ENCODE measurements at regions not wholly inside any gene's neighbourhood (a gene's known extent, or its start where the extent isn't known, plus 50 kb on each side); places are given as distances from the start of the nearest gene placed in this dataset.

GRCh38 chr4:140249351-140249750, 95.4 kb upstream of the MAML3 start:
- Histone ChIP-seq H3K4me1 (ENCODE audit: control insufficient read depth, insufficient read depth, low read length) (peaks cover 31% of the 10 kb centered on the region), H3K4me3 (ENCODE audit: low read length in 2 of 2) (no peak overlapping the region), H3K9ac (ENCODE audit: low read length in 2 of 2) (no peak overlapping the region), H3K9me3 (ENCODE audit: control insufficient read depth in 2 of 2, low read length in 2 of 2) (no peaks in the 10 kb centered on the region), H3K27me3 (ENCODE audit: control insufficient read depth in 1 of 2, insufficient read depth in 2 of 2, low read length in 2 of 2) (no peaks in the 10 kb centered on the region), H3K27ac (ENCODE audit: low read length) (no peak overlapping the region), H3K36me3 (ENCODE audit: control insufficient read depth in 2 of 2, insufficient read depth in 2 of 2, low read length in 2 of 2) (no peaks in the 10 kb centered on the region)

DNA sequence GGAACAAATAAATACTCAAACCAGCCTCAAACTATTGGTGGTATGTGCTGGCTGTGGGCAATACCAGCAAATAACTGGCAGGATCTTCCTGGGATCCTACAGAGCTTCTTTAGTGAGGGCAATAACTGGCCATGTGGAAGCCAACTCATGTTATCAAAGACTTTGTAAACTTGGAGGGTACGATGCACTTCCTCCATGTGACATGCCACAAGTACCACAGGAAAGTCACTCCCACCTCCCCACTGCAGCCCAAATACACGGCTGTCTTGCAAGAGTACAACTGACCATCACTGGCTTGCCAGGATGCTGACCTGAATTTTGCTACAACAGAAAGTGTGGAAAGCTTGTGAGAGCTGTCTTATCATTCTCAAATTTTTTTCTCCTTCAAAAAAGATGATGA, 93.3 kb upstream of the MAML3 start:
- no peak overlapping the region for H3K27ac ChIP-seq (ENCODE audit: low read length)
- no peaks in the 10 kb centered on the region for H3K9me3 ChIP-seq (ENCODE audit: control insufficient read depth in 2 of 2, low read length in 2 of 2)
- H3K27me3 ChIP-seq (ENCODE audit: control insufficient read depth in 1 of 2, insufficient read depth in 2 of 2, low read length in 2 of 2): no peaks in the 10 kb centered on the region
- no peak overlapping the region for H3K9ac ChIP-seq (ENCODE audit: low read length in 2 of 2)
- no peak overlapping the region for H3K4me3 ChIP-seq (ENCODE audit: low read length in 2 of 2)
- no peaks in the 10 kb centered on the region for H3K36me3 ChIP-seq (ENCODE audit: control insufficient read depth in 2 of 2, insufficient read depth in 2 of 2, low read length in 2 of 2)
- peaks cover 17% of the 10 kb centered on the region for H3K4me1 ChIP-seq (ENCODE audit: control insufficient read depth, insufficient read depth, low read length)

DNA sequence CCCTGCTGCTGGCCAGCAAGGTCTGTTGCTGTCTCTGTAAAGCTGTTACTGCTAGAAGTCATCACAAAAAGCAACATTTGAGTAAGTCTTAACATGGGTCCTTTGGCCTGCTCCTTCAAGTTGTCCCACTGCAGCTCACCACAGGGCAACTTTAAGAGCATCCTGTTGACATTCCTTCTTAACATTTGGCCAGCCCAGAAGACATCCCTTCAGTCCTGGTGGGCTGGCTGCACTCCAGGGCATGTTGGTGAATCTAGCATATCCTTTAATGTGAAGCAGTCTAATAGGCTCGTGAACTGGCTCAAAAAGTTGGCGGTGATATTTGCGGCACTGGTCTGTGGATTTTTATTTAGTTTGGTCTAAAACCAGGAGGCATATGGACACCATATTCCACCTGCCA, 92.2 kb upstream of the MAML3 start:
- Histone ChIP-seq H3K27ac (ENCODE audit: low read length) (no peak overlapping the region), H3K27me3 (ENCODE audit: control insufficient read depth in 1 of 2, insufficient read depth in 2 of 2, low read length in 2 of 2) (no peaks in the 10 kb centered on the region), H3K9ac (ENCODE audit: low read length in 2 of 2) (no peak overlapping the region), H3K9me3 (ENCODE audit: control insufficient read depth in 2 of 2, low read length in 2 of 2) (no peaks in the 10 kb centered on the region), H3K4me1 (ENCODE audit: control insufficient read depth, insufficient read depth, low read length) (peaks cover 10% of the 10 kb centered on the region), H3K36me3 (ENCODE audit: control insufficient read depth in 2 of 2, insufficient read depth in 2 of 2, low read length in 2 of 2) (no peaks in the 10 kb centered on the region), H3K4me3 (ENCODE audit: low read length in 2 of 2) (no peak overlapping the region)

DNA sequence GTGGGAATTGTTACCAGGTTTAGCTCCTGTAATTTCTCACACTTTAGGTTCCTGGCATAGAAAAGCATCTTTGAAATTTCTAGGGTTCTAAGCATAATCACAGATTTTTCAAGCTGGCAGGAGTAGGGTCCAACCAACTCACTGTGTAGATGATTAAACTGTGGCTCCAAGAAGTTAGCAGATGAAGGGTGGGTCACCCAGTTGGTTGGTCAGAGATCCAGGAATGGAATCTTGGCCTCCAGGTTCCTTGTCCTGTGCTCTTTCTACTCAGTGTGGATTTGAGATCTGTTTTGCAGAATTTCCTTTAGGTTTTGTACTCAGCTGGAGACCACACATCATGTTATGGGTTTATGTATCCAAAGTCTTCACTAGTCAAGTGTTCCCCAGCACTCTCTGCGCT, 90.3 kb upstream of the MAML3 start:
- H3K27me3 ChIP-seq (ENCODE audit: control insufficient read depth in 1 of 2, insufficient read depth in 2 of 2, low read length in 2 of 2): no peaks in the 10 kb centered on the region
- no peak overlapping the region for H3K27ac ChIP-seq (ENCODE audit: low read length)
- H3K9me3 ChIP-seq (ENCODE audit: control insufficient read depth in 2 of 2, low read length in 2 of 2): no peaks in the 10 kb centered on the region
- peaks cover 8% of the 10 kb centered on the region for H3K4me1 ChIP-seq (ENCODE audit: control insufficient read depth, insufficient read depth, low read length)
- no peaks in the 10 kb centered on the region for H3K36me3 ChIP-seq (ENCODE audit: control insufficient read depth in 2 of 2, insufficient read depth in 2 of 2, low read length in 2 of 2)
- no peak overlapping the region for H3K4me3 ChIP-seq (ENCODE audit: low read length in 2 of 2)
- no peak overlapping the region for H3K9ac ChIP-seq (ENCODE audit: low read length in 2 of 2)

GRCh38 chr4:140243278-140243753, 89.3 kb upstream of the MAML3 start:
- Histone ChIP-seq H3K27me3 (ENCODE audit: control insufficient read depth in 1 of 2, insufficient read depth in 2 of 2, low read length in 2 of 2) (no peaks in the 10 kb centered on the region), H3K27ac (ENCODE audit: low read length) (no peak overlapping the region), H3K36me3 (ENCODE audit: control insufficient read depth in 2 of 2, insufficient read depth in 2 of 2, low read length in 2 of 2) (no peaks in the 10 kb centered on the region), H3K9ac (ENCODE audit: low read length in 2 of 2) (no peak overlapping the region), H3K4me1 (ENCODE audit: control insufficient read depth, insufficient read depth, low read length) (peaks cover 10% of the 10 kb centered on the region), H3K9me3 (ENCODE audit: control insufficient read depth in 2 of 2, low read length in 2 of 2) (no peaks in the 10 kb centered on the region), H3K4me3 (ENCODE audit: low read length in 2 of 2) (peak overlapping the region in 1 of 2 donors; percentile 22)

DNA sequence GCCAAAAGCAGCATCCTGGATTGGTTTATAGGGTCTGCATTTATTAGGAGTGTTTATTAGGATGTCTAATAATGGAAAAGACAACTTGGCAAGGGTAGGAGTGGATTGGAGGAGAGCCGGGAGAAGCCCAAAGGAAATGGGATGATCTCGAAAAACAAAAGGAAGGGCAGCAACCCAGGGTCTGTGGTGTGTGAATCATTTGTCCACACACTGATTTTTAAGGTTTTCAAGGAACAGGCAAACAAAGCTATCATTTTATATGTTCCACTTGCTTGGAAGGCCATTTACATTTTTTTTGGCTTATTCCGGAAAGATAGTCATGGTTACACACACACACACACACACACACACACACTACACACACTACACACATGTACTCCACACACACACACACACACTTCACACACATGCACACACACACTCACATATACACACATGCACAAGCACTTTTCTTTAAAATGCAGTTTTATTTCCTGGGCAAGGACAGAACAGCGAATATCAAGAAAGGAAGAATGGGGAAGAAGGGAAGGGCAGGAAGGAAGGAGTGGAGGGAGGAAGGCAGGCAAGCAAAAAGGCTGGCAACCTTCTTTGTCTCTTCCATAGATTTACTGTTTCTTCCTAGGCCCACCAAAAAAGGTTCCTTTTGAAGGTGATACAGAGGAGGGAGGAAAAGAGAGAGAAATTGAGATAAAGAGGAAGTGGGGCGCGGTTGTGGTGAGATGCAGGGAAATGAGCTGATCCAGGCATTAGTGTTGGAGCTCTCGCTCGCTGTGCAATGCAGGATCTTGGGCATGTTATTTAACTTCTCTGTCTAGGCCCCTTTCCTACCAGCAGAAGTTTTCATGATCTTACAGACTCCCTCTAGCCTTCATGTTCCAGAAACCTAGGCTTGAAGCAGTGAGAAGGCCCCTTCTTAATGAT, 88.6 kb upstream of the MAML3 start:
- no peaks in the 10 kb centered on the region for H3K9me3 ChIP-seq (ENCODE audit: control insufficient read depth in 2 of 2, low read length in 2 of 2)
- H3K4me3 ChIP-seq (ENCODE audit: low read length in 2 of 2): no peak overlapping the region
- H3K27ac ChIP-seq (ENCODE audit: low read length): no peak overlapping the region
- H3K9ac ChIP-seq (ENCODE audit: low read length in 2 of 2): no peak overlapping the region
- peaks cover 17% of the 10 kb centered on the region for H3K4me1 ChIP-seq (ENCODE audit: control insufficient read depth, insufficient read depth, low read length)
- H3K36me3 ChIP-seq (ENCODE audit: control insufficient read depth in 2 of 2, insufficient read depth in 2 of 2, low read length in 2 of 2): no peaks in the 10 kb centered on the region
- no peaks in the 10 kb centered on the region for H3K27me3 ChIP-seq (ENCODE audit: control insufficient read depth in 1 of 2, insufficient read depth in 2 of 2, low read length in 2 of 2)

DNA sequence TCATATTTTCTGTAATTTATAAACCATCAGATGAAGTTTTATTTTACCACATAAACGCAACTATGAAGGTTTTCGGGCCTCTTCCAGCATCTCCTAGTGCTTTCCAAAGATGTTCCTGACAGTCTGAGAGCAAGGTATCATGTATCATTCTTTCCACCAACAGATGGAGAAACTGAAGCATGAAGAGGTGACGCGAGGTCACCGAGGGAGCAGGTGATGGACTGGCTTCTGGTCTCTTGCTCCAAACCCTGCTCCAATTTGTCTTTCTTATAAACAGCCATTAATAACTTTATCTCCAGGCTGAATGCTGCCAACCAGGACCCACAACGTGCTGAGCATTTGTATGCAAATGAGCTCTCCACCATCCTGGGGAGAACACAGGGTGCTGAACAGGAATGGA, 86.3 kb upstream of the MAML3 start:
- Histone ChIP-seq H3K4me1 (ENCODE audit: control insufficient read depth, insufficient read depth, low read length) (peaks cover 26% of the 10 kb centered on the region), H3K27me3 (ENCODE audit: control insufficient read depth in 1 of 2, insufficient read depth in 2 of 2, low read length in 2 of 2) (no peaks in the 10 kb centered on the region), H3K4me3 (ENCODE audit: low read length in 2 of 2) (no peak overlapping the region), H3K9me3 (ENCODE audit: control insufficient read depth in 2 of 2, low read length in 2 of 2) (no peaks in the 10 kb centered on the region), H3K9ac (ENCODE audit: low read length in 2 of 2) (no peak overlapping the region), H3K27ac (ENCODE audit: low read length) (no peak overlapping the region), H3K36me3 (ENCODE audit: control insufficient read depth in 2 of 2, insufficient read depth in 2 of 2, low read length in 2 of 2) (no peaks in the 10 kb centered on the region)

- Histone ChIP-seq H3K9me3 (ENCODE audit: control insufficient read depth in 2 of 2, low read length in 2 of 2) (no peaks in the 10 kb centered on the region), H3K4me3 (ENCODE audit: low read length in 2 of 2) (no peak overlapping the region), H3K9ac (ENCODE audit: low read length in 2 of 2) (no peak overlapping the region), H3K36me3 (ENCODE audit: control insufficient read depth in 2 of 2, insufficient read depth in 2 of 2, low read length in 2 of 2) (no peaks in the 10 kb centered on the region), H3K4me1 (ENCODE audit: control insufficient read depth, insufficient read depth, low read length) (peaks cover 26% of the 10 kb centered on the region), H3K27ac (ENCODE audit: low read length) (no peak overlapping the region), H3K27me3 (ENCODE audit: control insufficient read depth in 1 of 2, insufficient read depth in 2 of 2, low read length in 2 of 2) (no peaks in the 10 kb centered on the region)
These were observed 85.3 kb upstream of the MAML3 start for GRCh38 chr4:140239311-140239710.

- peak overlapping the region; percentile 51 to 55 for H3K9ac ChIP-seq (ENCODE audit: low read length in 2 of 2)
- peaks cover 34% of the 10 kb centered on the region for H3K4me1 ChIP-seq (ENCODE audit: control insufficient read depth, insufficient read depth, low read length)
- H3K4me3 ChIP-seq (ENCODE audit: low read length in 2 of 2): peak overlapping the region in 1 of 2 donors; percentile 62
These were observed 84.5 kb upstream of the MAML3 start for GRCh38 chr4:140238351-140239056.

GRCh38 chr4:140237616-140238350, 83.8 kb upstream of the MAML3 start:
- peak overlapping the region; percentile 2 to 62 for H3K4me3 ChIP-seq (ENCODE audit: low read length in 2 of 2)

More at GRCh38 chr4:140238351-140239056, 84.5 kb upstream of the MAML3 start:
- H3K27me3 ChIP-seq (ENCODE audit: control insufficient read depth in 1 of 2, insufficient read depth in 2 of 2, low read length in 2 of 2): no peaks in the 10 kb centered on the region
- H3K36me3 ChIP-seq (ENCODE audit: control insufficient read depth in 2 of 2, insufficient read depth in 2 of 2, low read length in 2 of 2): no peaks in the 10 kb centered on the region
- peak overlapping the region; percentile 95 for H3K27ac ChIP-seq (ENCODE audit: low read length)
- no peaks in the 10 kb centered on the region for H3K9me3 ChIP-seq (ENCODE audit: control insufficient read depth in 2 of 2, low read length in 2 of 2)

More at GRCh38 chr4:140237616-140238350, 83.8 kb upstream of the MAML3 start:
- Histone ChIP-seq H3K4me1 (ENCODE audit: control insufficient read depth, insufficient read depth, low read length) (peaks cover 34% of the 10 kb centered on the region), H3K36me3 (ENCODE audit: control insufficient read depth in 2 of 2, insufficient read depth in 2 of 2, low read length in 2 of 2) (no peaks in the 10 kb centered on the region), H3K27ac (ENCODE audit: low read length) (peak overlapping the region; percentile 95), H3K27me3 (ENCODE audit: control insufficient read depth in 1 of 2, insufficient read depth in 2 of 2, low read length in 2 of 2) (no peaks in the 10 kb centered on the region), H3K9me3 (ENCODE audit: control insufficient read depth in 2 of 2, low read length in 2 of 2) (no peaks in the 10 kb centered on the region), H3K9ac (ENCODE audit: low read length in 2 of 2) (peak overlapping the region; percentile 19 to 55)

All from stomach smooth muscle (tissue), 2 donors.